ENCODE measurements at regions not wholly inside any gene's neighbourhood (a gene's known extent, or its start where the extent isn't known, plus 50 kb on each side); places are given as distances from the start of the nearest gene placed in this dataset.

DNA sequence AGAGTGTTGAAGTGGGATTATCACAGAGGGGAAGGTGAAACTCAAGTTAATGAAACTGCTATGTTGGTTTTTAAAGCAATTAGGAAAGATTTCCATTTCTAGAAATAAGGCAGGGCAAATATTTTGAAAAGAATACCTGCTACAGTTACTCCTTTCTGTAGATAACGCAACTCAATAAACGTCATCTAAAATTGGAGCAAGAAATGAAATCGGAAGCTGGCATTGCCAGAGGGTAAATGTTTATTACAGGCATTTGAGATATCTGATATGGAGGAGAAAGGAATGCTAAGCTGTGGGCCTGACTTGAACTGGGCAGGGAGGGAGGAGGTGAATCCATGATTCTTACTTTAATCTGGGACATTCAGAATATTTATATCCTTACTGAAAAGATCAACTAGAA, 217.0 kb upstream of the ADARB2 start:
- TF ChIP-seq, protein P1, sequence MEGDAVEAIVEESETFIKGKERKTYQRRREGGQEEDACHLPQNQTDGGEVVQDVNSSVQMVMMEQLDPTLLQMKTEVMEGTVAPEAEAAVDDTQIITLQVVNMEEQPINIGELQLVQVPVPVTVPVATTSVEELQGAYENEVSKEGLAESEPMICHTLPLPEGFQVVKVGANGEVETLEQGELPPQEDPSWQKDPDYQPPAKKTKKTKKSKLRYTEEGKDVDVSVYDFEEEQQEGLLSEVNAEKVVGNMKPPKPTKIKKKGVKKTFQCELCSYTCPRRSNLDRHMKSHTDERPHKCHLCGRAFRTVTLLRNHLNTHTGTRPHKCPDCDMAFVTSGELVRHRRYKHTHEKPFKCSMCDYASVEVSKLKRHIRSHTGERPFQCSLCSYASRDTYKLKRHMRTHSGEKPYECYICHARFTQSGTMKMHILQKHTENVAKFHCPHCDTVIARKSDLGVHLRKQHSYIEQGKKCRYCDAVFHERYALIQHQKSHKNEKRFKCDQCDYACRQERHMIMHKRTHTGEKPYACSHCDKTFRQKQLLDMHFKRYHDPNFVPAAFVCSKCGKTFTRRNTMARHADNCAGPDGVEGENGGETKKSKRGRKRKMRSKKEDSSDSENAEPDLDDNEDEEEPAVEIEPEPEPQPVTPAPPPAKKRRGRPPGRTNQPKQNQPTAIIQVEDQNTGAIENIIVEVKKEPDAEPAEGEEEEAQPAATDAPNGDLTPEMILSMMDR (IDR thresholded peaks at IDR 0.05): no peak
- no peak for TF ChIP-seq POLR2A (IDR thresholded peaks at IDR 0.05)
- TF ChIP-seq POLR2AphosphoS5 (IDR thresholded peaks at IDR 0.05): no peak
